ENCODE measurements at regions not wholly inside any gene's neighbourhood (a gene's known extent, or its start where the extent isn't known, plus 50 kb on each side); places are given as distances from the start of the nearest gene placed in this dataset.

- peaks cover 0 to 2% (median 0%) of the 10 kb centered on the region in 3 donors for H3K27me3 ChIP-seq
- H3K4me1 ChIP-seq = no peaks in the 10 kb centered on the region
- H3K4me3 ChIP-seq = no peak overlapping the region
- in situ Hi-C loops (cut with MboI; ENCODE audit: low sequenced_read_pairs in 4 of 4) (no loop called here), intact Hi-C loops (cut with DNase I; ENCODE audit: low total_unique reads) (no loop called here)
- no peaks in the 10 kb centered on the region for H3K36me3 ChIP-seq
- DNase-seq = no peak
- no peak for ATAC-seq
- TF ChIP-seq, protein P1, sequence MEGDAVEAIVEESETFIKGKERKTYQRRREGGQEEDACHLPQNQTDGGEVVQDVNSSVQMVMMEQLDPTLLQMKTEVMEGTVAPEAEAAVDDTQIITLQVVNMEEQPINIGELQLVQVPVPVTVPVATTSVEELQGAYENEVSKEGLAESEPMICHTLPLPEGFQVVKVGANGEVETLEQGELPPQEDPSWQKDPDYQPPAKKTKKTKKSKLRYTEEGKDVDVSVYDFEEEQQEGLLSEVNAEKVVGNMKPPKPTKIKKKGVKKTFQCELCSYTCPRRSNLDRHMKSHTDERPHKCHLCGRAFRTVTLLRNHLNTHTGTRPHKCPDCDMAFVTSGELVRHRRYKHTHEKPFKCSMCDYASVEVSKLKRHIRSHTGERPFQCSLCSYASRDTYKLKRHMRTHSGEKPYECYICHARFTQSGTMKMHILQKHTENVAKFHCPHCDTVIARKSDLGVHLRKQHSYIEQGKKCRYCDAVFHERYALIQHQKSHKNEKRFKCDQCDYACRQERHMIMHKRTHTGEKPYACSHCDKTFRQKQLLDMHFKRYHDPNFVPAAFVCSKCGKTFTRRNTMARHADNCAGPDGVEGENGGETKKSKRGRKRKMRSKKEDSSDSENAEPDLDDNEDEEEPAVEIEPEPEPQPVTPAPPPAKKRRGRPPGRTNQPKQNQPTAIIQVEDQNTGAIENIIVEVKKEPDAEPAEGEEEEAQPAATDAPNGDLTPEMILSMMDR (IDR thresholded peaks at IDR 0.05 in 4 of 5, conservative IDR thresholded peaks at IDR 0.05 in 1 of 5) = no peak
- no peak for TF ChIP-seq POLR2A (IDR thresholded peaks at IDR 0.05)
- no peak overlapping the region for H3K27ac ChIP-seq
- no peaks in the 10 kb centered on the region for H3K9me3 ChIP-seq
Observed at GRCh38 chr11:116230438-116230837, 542.3 kb downstream of the BUD13 start.

- in situ Hi-C loops (cut with MboI; ENCODE audit: low sequenced_read_pairs in 4 of 4) = no loop called here
- Histone ChIP-seq H3K4me3 (no peak overlapping the region), H3K9me3 (no peaks in the 10 kb centered on the region), H3K27me3 (peaks cover 0 to 2% (median 0%) of the 10 kb centered on the region in 3 donors), H3K4me1 (no peaks in the 10 kb centered on the region), H3K36me3 (no peaks in the 10 kb centered on the region), H3K27ac (no peak overlapping the region)
- ATAC-seq (no peak), DNase-seq (no peak)
- TF ChIP-seq, protein P1 (IDR thresholded peaks at IDR 0.05 in 4 of 5, conservative IDR thresholded peaks at IDR 0.05 in 1 of 5) = no peak
- TF ChIP-seq POLR2A (IDR thresholded peaks at IDR 0.05) = no peak
- intact Hi-C loops (cut with DNase I; ENCODE audit: low total_unique reads) = no loop called here
Observed at GRCh38 chr11:116229236-116229970, 543.4 kb downstream of the BUD13 start.

DNA sequence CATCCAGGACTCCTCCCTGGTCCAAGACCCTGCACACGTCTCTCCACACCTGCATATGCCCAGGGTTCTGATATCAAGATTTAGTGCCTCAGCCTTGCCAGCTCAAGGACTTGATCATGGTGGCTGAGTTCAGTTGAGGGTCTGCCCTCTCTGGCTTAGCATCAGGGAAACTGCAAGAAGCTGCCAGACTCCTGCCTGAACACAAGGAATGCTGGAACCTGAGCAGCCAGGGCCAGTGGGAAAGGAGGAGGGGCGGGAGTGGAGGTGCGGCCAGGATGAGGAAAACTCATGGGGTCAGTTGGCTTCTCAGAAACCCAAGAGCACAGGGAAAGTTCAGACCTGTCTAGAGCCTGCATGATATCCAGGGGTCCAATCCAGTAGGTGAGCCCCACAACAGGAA, 546.1 kb downstream of the BUD13 start:
- Histone ChIP-seq H3K36me3 (no peaks in the 10 kb centered on the region), H3K4me1 (no peaks in the 10 kb centered on the region), H3K27ac (no peak overlapping the region), H3K9me3 (no peaks in the 10 kb centered on the region), H3K4me3 (no peak overlapping the region), H3K27me3 (peaks cover 0 to 2% (median 0%) of the 10 kb centered on the region in 3 donors)
- intact Hi-C loops (cut with DNase I; ENCODE audit: low total_unique reads) = no loop called here
- in situ Hi-C loops (cut with MboI; ENCODE audit: low sequenced_read_pairs in 4 of 4) = no loop called here
- TF ChIP-seq, protein P1 (IDR thresholded peaks at IDR 0.05 in 4 of 5, conservative IDR thresholded peaks at IDR 0.05 in 1 of 5) = no peak
- TF ChIP-seq POLR2A (IDR thresholded peaks at IDR 0.05) = no peak
- ATAC-seq (no peak), DNase-seq (no peak)

DNA sequence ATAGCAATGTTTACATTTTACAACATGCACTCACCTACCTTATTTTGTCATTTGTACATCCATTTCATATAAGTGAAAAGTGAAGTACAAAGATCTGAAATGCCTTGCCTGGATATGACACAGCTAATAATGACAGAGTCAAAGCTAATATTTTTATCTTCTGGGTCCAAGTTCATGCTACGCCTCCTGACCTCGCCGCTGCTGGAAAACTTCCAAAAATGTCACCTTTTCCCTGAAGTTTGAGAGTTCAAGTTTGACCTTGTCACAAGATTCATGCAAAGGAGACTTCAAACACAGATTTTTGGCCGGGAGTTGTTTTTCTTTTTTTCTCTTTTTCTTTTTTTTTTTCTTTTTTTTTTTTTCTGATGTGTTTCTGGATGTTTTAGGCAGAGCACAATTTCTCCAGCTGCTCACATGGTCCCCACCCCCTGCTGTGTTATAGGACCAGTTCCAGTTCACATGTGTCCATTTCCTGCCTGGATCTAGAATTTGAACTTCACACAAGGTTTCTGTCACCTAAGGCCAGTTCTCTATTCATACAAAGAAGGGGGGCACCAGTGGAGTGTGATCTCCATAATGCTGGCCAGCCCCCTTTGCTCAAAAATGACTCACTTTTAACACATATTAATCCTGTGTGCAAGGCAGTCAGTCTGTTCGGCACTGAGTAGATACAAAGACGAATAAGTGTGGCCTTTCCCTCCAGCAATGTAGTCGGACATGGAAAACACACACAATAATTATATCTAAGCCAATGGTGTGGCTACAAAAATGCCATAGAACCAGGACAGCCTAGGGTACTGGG, 546.8 kb downstream of the BUD13 start:
- in situ Hi-C loops (cut with MboI; ENCODE audit: low sequenced_read_pairs in 4 of 4) (no loop called here), intact Hi-C loops (cut with DNase I; ENCODE audit: low total_unique reads) (loop anchor here (2.0 kb wide), 1 partner anchor 901 kb away; no protein-coding TSS in a partner anchor)
- Histone ChIP-seq H3K27me3 (peaks cover 0 to 2% (median 0%) of the 10 kb centered on the region in 3 donors), H3K4me1 (no peaks in the 10 kb centered on the region), H3K4me3 (no peak overlapping the region), H3K36me3 (no peaks in the 10 kb centered on the region), H3K27ac (no peak overlapping the region), H3K9me3 (no peaks in the 10 kb centered on the region)
- peak in 1 of 2 donors; percentile 39 for ATAC-seq
- TF ChIP-seq, protein P1 (IDR thresholded peaks at IDR 0.05 in 4 of 5, conservative IDR thresholded peaks at IDR 0.05 in 1 of 5) = no peak
- no peak for TF ChIP-seq POLR2A (IDR thresholded peaks at IDR 0.05)
- no peak for DNase-seq

Data from gastrocnemius medialis (tissue), 4 donors.